ENCODE measurements at regions not wholly inside any gene's neighbourhood (a gene's known extent, or its start where the extent isn't known, plus 50 kb on each side); places are given as distances from the start of the nearest gene placed in this dataset.
"Not testable (repeated sequence)": the region's sequence is repeated elsewhere in the genome, so short reads cannot be mapped to it uniquely, and the experiment has no call there.

DNA sequence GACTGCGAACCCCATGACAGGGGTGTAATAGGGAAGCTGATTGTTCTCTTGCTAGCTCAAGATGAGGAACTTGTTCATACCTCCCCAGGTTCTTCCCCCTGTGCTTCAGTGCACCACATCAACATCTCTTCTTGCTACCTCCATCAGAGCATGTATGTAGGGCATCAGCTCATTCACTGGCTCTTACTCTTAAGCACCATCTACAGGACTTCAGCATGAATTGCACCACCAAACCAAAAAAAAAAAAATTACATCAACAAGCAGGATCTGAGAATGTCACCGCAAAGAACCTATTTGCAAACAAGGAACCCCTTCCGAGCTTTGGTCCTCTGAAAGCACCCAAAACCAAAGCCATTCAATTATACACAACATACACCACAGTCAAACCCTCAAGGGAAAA lies 2226.5 kb upstream of the RAG2 start:
- TF ChIP-seq POLR2A (IDR thresholded peaks at IDR 0.05; ENCODE audit: low read length) (no peak), GATA1 (IDR thresholded peaks at IDR 0.05; ENCODE audit: low read depth, low read length) (no peak)
- peak; percentile 5 to 18 for DNase-seq

GRCh38 chr11:38821786-38822185 lies 2223.8 kb upstream of the RAG2 start:
- not testable (repeated sequence) for DNase-seq

- no peak for DNase-seq
Observed at GRCh38 chr11:38819981-38820380, 2221.9 kb upstream of the RAG2 start.

DNA sequence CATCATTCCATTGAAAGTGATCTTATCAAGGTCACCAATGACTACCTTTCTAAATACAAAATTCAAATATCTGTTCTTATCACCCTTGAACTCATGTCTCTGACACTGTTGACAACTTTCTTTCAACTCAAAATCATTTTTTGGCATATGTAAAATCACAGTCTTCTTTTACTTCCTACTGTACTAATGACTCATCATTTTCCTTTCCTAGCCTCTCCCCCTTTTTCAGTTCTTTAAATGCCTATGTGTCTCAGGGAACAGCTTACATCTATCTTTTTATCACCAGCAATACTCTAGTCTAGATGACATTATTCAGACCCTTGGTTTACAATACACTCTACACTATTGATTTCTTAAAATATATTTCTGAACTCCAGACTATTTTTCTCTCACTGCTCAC lies 2220.7 kb upstream of the RAG2 start:
- TF ChIP-seq POLR2A (IDR thresholded peaks at IDR 0.05; ENCODE audit: low read length) (no peak), GATA1 (IDR thresholded peaks at IDR 0.05; ENCODE audit: low read depth, low read length) (no peak)
- no peak for DNase-seq

More at GRCh38 chr11:38819981-38820380, 2221.9 kb upstream of the RAG2 start:
- TF ChIP-seq POLR2A (IDR thresholded peaks at IDR 0.05; ENCODE audit: low read length) = no peak
- no peak for TF ChIP-seq GATA1 (IDR thresholded peaks at IDR 0.05; ENCODE audit: low read depth, low read length)

DNA sequence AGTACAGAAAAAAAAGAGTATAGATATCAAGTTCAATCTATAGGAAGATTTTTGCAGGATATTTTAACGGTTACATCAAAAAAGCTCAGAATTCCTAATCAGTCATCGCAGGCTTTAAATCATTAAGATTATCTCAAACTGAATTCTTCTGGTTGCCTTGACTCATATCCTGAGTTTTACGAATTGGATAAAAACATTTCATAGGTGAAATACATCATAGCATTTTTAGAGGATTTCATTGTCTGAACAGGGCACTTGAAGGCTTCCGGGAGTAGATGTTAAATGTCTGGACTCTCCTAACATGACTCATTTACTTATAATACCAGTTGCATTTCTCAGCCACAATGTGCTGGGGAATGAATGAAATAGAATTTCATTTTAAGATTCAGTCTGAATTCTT lies 2216.6 kb upstream of the RAG2 start:
- TF ChIP-seq GATA1 (IDR thresholded peaks at IDR 0.05; ENCODE audit: low read depth, low read length) (no peak), POLR2A (IDR thresholded peaks at IDR 0.05; ENCODE audit: low read length) (no peak)
- DNase-seq = no peak

GRCh38 chr11:38809521-38809920 lies 2211.5 kb upstream of the RAG2 start:
- no peak for DNase-seq
- TF ChIP-seq POLR2A (IDR thresholded peaks at IDR 0.05; ENCODE audit: low read length) (no peak), GATA1 (IDR thresholded peaks at IDR 0.05; ENCODE audit: low read depth, low read length) (no peak)

DNA sequence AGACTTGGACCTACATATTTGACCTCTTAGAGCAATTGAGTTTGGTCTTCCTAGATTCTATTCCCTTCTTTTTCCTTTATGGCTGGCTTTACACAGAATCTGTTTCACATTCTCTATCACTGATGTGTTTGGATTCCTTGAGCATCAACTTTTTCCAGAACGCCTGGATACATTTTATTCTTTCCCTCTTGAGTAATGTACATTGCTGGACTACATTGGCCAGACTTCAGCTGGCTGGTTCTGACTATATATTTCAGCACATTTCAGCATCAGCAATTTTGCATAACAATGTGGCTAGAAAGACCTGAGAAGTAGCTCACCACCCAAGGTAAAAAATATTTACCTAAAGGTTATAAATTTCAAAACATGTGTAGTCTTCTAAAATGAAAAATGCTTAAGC lies 2198.2 kb upstream of the RAG2 start:
- no peak for TF ChIP-seq GATA1 (IDR thresholded peaks at IDR 0.05; ENCODE audit: low read depth, low read length)
- TF ChIP-seq POLR2A (IDR thresholded peaks at IDR 0.05; ENCODE audit: low read length) = no peak
- DNase-seq = no peak

DNA sequence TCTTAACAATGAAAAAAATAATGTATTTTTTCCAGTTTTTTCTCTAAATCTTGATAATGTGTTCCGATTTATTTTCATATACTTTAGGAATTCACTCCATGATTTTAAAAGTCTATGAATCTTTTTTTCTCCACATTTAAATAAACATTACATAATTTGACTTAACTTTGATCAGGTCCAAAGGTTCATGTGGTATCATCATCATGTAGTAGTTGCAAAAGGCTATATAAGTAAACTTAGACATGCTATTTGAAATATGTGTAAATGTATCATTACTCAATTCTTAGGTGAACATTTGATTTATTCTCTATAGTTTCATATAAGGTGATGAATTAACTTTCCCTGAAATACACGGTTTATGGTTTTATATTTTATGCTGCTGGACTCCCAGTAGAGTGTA lies 2197.0 kb upstream of the RAG2 start:
- no peak for DNase-seq
- TF ChIP-seq POLR2A (IDR thresholded peaks at IDR 0.05; ENCODE audit: low read length) = no peak

GRCh38 chr11:38791346-38791961 lies 2193.4 kb upstream of the RAG2 start:
- DNase-seq = peak; percentile 74 to 84

DNA sequence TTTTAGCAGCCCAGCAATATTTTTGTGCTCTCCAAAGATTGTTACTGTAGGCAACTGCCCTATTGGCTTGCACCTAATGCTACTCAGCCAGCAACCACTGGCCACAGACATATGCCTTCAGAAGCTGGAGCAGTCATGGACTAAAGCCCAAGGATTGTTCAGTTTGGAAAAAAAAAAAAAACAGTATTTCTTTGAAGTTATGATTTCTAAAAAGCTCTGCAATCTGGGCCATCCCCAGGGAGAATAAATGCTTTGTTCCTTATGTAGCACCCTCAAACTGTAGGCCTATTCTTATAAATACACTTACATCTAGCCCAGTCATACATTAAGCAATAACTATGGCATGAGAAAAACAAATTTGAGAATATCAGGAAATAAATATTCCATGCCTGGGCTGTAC lies 2190.5 kb upstream of the RAG2 start:
- TF ChIP-seq GATA1 (IDR thresholded peaks at IDR 0.05; ENCODE audit: low read depth, low read length) (no peak), POLR2A (IDR thresholded peaks at IDR 0.05; ENCODE audit: low read length) (no peak)
- DNase-seq = no peak

More at GRCh38 chr11:38791346-38791961, 2193.4 kb upstream of the RAG2 start:
- no peak for TF ChIP-seq POLR2A (IDR thresholded peaks at IDR 0.05; ENCODE audit: low read length)
- TF ChIP-seq GATA1 (IDR thresholded peaks at IDR 0.05; ENCODE audit: low read depth, low read length) = no peak

DNA sequence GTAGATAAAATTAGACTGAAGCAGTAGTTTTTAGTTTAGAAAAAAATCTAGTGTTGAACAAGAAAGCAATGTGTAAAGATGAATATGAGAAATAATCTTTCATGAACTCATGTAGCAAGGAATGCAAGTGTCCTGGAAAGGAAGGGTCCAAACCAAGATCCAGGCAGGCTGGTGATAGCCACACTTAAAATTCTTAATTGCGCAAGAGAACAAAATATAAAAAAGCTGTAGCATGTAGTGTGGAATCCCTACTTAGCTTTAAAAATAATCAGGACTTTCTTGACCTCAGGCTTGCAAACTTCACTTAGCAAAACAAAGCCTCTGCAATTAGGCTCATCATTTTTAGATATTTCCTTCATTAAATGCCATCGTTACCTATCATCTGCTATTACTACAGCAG lies 2186.1 kb upstream of the RAG2 start:
- TF ChIP-seq GATA1 (IDR thresholded peaks at IDR 0.05; ENCODE audit: low read depth, low read length) (no peak), POLR2A (IDR thresholded peaks at IDR 0.05; ENCODE audit: low read length) (no peak)
- no peak for DNase-seq

- TF ChIP-seq POLR2A (IDR thresholded peaks at IDR 0.05; ENCODE audit: low read length) (no peak), GATA1 (IDR thresholded peaks at IDR 0.05; ENCODE audit: low read depth, low read length) (no peak)
- DNase-seq = peak in 1 of 2 experiments; percentile 12
Observed at GRCh38 chr11:38766796-38767195, 2168.8 kb upstream of the RAG2 start.

- no peak for DNase-seq
- TF ChIP-seq GATA1 (IDR thresholded peaks at IDR 0.05; ENCODE audit: low read depth, low read length) (no peak), POLR2A (IDR thresholded peaks at IDR 0.05; ENCODE audit: low read length) (no peak)
Observed at GRCh38 chr11:38759394-38759793, 2161.4 kb upstream of the RAG2 start.

GRCh38 chr11:38756537-38756936 lies 2158.5 kb upstream of the RAG2 start:
- TF ChIP-seq GATA1 (IDR thresholded peaks at IDR 0.05; ENCODE audit: low read depth, low read length) (no peak), POLR2A (IDR thresholded peaks at IDR 0.05; ENCODE audit: low read length) (no peak)
- no peak for DNase-seq

DNA sequence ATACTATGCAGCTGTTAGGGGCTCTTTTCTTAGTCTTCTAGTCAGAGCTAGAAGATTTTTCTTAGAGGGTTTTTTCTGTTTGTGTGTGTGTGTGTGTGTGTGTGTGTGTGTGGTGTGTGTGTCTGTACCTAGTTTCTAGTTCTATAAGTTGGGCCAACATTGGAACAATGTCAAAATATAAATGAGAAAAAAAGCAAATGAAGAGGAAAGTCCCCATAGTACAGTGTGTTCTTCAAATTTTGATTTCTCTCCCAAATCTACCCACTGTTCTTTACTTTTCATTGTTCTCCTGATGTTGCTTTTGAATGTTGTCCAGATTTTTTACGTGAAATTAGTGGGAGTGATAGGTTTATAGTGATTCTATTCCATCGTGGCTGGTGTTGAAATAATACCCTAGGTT lies 2153.4 kb upstream of the RAG2 start:
- no peak for TF ChIP-seq GATA1 (IDR thresholded peaks at IDR 0.05; ENCODE audit: low read depth, low read length)
- no peak for DNase-seq

- not testable (repeated sequence) for DNase-seq
Observed at GRCh38 chr11:38746516-38746915, 2148.5 kb upstream of the RAG2 start.
